ENCODE measurements at regions not wholly inside any gene's neighbourhood (a gene's known extent, or its start where the extent isn't known, plus 50 kb on each side); places are given as distances from the start of the nearest gene placed in this dataset.
"Not testable (repeated sequence)": the region's sequence is repeated elsewhere in the genome, so short reads cannot be mapped to it uniquely, and the experiment has no call there.

- H3K9ac ChIP-seq (ENCODE audit: low read depth in 1 of 3, low read length in 3 of 3) = no peak overlapping the region
- peak overlapping the region in 1 of 3 donors; percentile 18 for H3K4me3 ChIP-seq (ENCODE audit: low read length in 3 of 3)
- no peak overlapping the region for H3K27ac ChIP-seq (ENCODE audit: low read depth, low read length)
- no peaks in the 10 kb centered on the region for H3K9me3 ChIP-seq (ENCODE audit: control insufficient read depth in 3 of 3, low read length in 3 of 3)
- H3K4me1 ChIP-seq (ENCODE audit: control insufficient read depth in 3 of 3, insufficient read depth in 3 of 3, low read length in 3 of 3) = peaks cover 2 to 7% (median 3%) of the 10 kb centered on the region in 3 donors
- H3K36me3 ChIP-seq (ENCODE audit: control insufficient read depth in 3 of 3, insufficient read depth in 3 of 3, low read length in 3 of 3) = no peaks in the 10 kb centered on the region
- H3K27me3 ChIP-seq (ENCODE audit: control insufficient read depth in 3 of 3, insufficient read depth in 3 of 3, low read length in 3 of 3) = no peaks in the 10 kb centered on the region
Observed at GRCh38 chr15:50857763-50858162, 50.7 kb upstream of the AP4E1 start.

GRCh38 chr15:50854601-50855490 is 53.6 kb upstream of the AP4E1 start:
- no peaks in the 10 kb centered on the region for H3K9me3 ChIP-seq (ENCODE audit: control insufficient read depth in 3 of 3, low read length in 3 of 3)
- H3K27ac ChIP-seq (ENCODE audit: low read depth, low read length) = no peak overlapping the region
- H3K4me3 ChIP-seq (ENCODE audit: low read length in 3 of 3) = no peak overlapping the region
- H3K9ac ChIP-seq (ENCODE audit: low read depth in 1 of 3, low read length in 3 of 3) = no peak overlapping the region
- no peaks in the 10 kb centered on the region for H3K27me3 ChIP-seq (ENCODE audit: control insufficient read depth in 3 of 3, insufficient read depth in 3 of 3, low read length in 3 of 3)
- H3K4me1 ChIP-seq (ENCODE audit: control insufficient read depth in 3 of 3, insufficient read depth in 3 of 3, low read length in 3 of 3) = peaks cover 2 to 7% (median 3%) of the 10 kb centered on the region in 3 donors
- H3K36me3 ChIP-seq (ENCODE audit: control insufficient read depth in 3 of 3, insufficient read depth in 3 of 3, low read length in 3 of 3) = no peaks in the 10 kb centered on the region

DNA sequence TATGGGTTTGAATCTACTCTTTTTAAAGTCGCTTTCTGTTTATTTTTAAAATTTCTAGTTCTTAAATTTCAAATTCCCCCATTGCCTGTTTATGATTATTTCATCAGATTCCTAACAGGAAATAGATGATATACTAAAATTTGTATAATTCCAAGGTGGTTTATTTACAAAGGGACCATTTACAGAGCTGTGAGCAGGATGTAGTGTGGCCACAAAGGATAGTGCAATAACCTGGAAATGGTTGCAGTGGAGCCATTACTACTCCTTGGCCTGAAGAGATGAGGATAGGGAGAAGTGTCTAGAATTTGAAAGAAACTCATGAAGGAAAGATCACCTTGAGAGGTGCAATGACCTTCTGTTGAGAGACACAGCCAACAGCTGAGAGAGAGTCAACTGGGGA is 58.5 kb upstream of the AP4E1 start:
- no peaks in the 10 kb centered on the region for H3K27me3 ChIP-seq (ENCODE audit: control insufficient read depth in 3 of 3, insufficient read depth in 3 of 3, low read length in 3 of 3)
- H3K27ac ChIP-seq (ENCODE audit: low read depth, low read length) = no peak overlapping the region
- no peak overlapping the region for H3K4me3 ChIP-seq (ENCODE audit: low read length in 3 of 3)
- no peaks in the 10 kb centered on the region for H3K9me3 ChIP-seq (ENCODE audit: control insufficient read depth in 3 of 3, low read length in 3 of 3)
- H3K36me3 ChIP-seq (ENCODE audit: control insufficient read depth in 3 of 3, insufficient read depth in 3 of 3, low read length in 3 of 3) = no peaks in the 10 kb centered on the region
- H3K9ac ChIP-seq (ENCODE audit: low read depth in 1 of 3, low read length in 3 of 3) = no peak overlapping the region
- no peaks in the 10 kb centered on the region for H3K4me1 ChIP-seq (ENCODE audit: control insufficient read depth in 3 of 3, insufficient read depth in 3 of 3, low read length in 3 of 3)

DNA sequence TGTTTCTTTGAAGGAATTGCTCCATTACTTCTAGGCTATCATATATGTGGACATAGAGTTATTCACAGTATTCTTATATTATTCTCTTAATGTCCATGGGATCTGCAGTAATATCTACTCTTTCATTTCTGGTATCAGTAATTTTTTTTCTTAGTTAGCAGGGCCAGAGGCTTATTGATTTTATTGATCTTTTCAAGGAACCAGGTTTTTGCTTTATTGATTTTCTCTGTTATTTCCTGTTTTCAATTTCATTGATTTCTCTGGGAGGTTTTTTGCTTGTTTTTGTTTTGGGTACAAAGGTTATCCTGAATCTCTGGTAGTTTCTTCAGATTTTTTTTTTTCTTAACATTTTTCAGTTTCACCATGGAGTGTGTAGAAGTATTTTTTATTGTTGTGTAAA is 60.1 kb upstream of the AP4E1 start:
- Histone ChIP-seq H3K4me3 (ENCODE audit: low read length in 3 of 3) (no peak overlapping the region), H3K9ac (ENCODE audit: low read depth in 1 of 3, low read length in 3 of 3) (no peak overlapping the region), H3K36me3 (ENCODE audit: control insufficient read depth in 3 of 3, insufficient read depth in 3 of 3, low read length in 3 of 3) (no peaks in the 10 kb centered on the region), H3K9me3 (ENCODE audit: control insufficient read depth in 3 of 3, low read length in 3 of 3) (no peaks in the 10 kb centered on the region), H3K27ac (ENCODE audit: low read depth, low read length) (no peak overlapping the region), H3K4me1 (ENCODE audit: control insufficient read depth in 3 of 3, insufficient read depth in 3 of 3, low read length in 3 of 3) (no peaks in the 10 kb centered on the region), H3K27me3 (ENCODE audit: control insufficient read depth in 3 of 3, insufficient read depth in 3 of 3, low read length in 3 of 3) (no peaks in the 10 kb centered on the region)

GRCh38 chr15:50845181-50845580 is 63.3 kb upstream of the AP4E1 start:
- not testable (repeated sequence) for H3K4me3 ChIP-seq (ENCODE audit: low read length in 3 of 3); H3K9ac ChIP-seq (ENCODE audit: low read depth in 1 of 3, low read length in 3 of 3); H3K36me3 ChIP-seq (ENCODE audit: control insufficient read depth in 3 of 3, insufficient read depth in 3 of 3, low read length in 3 of 3); H3K27me3 ChIP-seq (ENCODE audit: control insufficient read depth in 3 of 3, insufficient read depth in 3 of 3, low read length in 3 of 3); H3K27ac ChIP-seq (ENCODE audit: low read depth, low read length); H3K9me3 ChIP-seq (ENCODE audit: control insufficient read depth in 3 of 3, low read length in 3 of 3); H3K4me1 ChIP-seq (ENCODE audit: control insufficient read depth in 3 of 3, insufficient read depth in 3 of 3, low read length in 3 of 3)

- H3K27me3 ChIP-seq (ENCODE audit: control insufficient read depth in 3 of 3, insufficient read depth in 3 of 3, low read length in 3 of 3) = no peaks in the 10 kb centered on the region
- no peak overlapping the region for H3K27ac ChIP-seq (ENCODE audit: low read depth, low read length)
Observed at GRCh38 chr15:50840520-50840919, 68.0 kb upstream of the AP4E1 start.

DNA sequence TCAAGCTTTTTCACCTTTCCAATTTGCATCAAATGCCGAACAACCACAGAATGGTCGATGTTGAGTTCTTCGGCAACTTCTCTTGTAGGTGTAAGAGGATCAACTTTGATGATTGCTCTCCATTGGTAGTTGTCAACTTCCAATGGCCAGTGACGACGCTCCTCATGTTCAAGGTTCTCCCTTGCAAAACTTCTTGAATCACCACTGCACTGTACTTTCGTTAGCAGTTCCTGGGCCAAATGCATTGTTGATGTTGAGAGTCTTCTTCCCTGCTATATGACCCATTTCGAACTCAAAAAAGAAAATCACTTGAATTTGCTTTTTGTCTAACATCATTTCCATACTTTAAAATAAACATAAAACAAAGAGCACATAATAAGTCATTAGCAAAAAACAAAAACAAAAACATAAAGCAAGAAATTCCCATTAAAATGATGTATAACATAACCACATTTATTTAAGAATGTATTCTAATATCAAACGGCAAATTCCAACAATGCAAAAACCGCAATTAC is 71.2 kb upstream of the AP4E1 start:
- no peak overlapping the region for H3K27ac ChIP-seq (ENCODE audit: low read depth, low read length)
- H3K4me3 ChIP-seq (ENCODE audit: low read length in 3 of 3) = no peak overlapping the region
- H3K9ac ChIP-seq (ENCODE audit: low read depth in 1 of 3, low read length in 3 of 3) = no peak overlapping the region
- no peaks in the 10 kb centered on the region for H3K4me1 ChIP-seq (ENCODE audit: control insufficient read depth in 3 of 3, insufficient read depth in 3 of 3, low read length in 3 of 3)
- no peaks in the 10 kb centered on the region for H3K9me3 ChIP-seq (ENCODE audit: control insufficient read depth in 3 of 3, low read length in 3 of 3)
- no peaks in the 10 kb centered on the region for H3K27me3 ChIP-seq (ENCODE audit: control insufficient read depth in 3 of 3, insufficient read depth in 3 of 3, low read length in 3 of 3)
- no peaks in the 10 kb centered on the region for H3K36me3 ChIP-seq (ENCODE audit: control insufficient read depth in 3 of 3, insufficient read depth in 3 of 3, low read length in 3 of 3)

More at GRCh38 chr15:50840520-50840919, 68.0 kb upstream of the AP4E1 start:
- Histone ChIP-seq H3K4me3 (ENCODE audit: low read length in 3 of 3) (no peak overlapping the region), H3K9me3 (ENCODE audit: control insufficient read depth in 3 of 3, low read length in 3 of 3) (no peaks in the 10 kb centered on the region), H3K4me1 (ENCODE audit: control insufficient read depth in 3 of 3, insufficient read depth in 3 of 3, low read length in 3 of 3) (no peaks in the 10 kb centered on the region), H3K36me3 (ENCODE audit: control insufficient read depth in 3 of 3, insufficient read depth in 3 of 3, low read length in 3 of 3) (no peaks in the 10 kb centered on the region), H3K9ac (ENCODE audit: low read depth in 1 of 3, low read length in 3 of 3) (no peak overlapping the region)

DNA sequence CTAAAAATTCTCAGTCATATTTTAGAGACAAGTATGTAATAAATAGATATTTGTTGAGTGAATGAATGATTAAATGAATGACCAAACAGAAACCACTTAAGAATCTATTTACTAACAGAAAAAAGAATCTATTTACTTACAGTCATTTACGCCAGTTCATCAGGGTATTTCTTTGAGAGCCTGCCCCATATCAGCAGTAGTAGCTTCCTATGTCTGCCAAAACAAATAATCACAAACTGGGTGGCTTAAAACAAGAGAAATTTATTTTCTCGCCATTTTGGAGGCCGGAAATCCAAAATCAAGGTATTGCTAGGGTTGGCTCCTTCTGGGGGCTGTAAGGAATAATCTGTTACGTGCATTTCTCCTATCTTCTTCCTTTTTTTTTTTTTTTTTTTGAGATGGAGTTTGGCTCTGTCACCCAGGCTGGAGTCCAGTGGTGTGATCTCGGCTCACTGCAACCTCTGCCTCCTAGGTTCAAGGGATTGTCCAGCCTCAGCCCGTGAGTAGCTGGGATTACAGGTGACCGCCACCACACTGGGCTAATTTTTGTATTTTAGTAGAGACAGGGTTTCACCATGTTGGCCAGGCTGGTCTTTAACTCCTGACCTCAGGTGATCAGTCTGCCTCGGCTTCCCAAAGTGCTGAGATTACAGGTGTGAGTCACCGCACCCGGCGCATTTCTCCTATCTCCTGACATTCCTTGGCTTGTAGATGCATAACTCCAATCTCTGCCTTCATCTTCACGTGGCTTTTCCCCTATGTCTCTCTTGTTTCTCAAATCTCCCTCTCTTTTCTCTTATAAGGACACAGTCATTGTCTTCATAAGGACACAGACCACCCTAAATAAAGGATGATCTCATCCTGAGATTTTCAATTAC is 65.2 kb upstream of the SPPL2A start:
- Histone ChIP-seq H3K27ac (ENCODE audit: low read depth, low read length) (no peak overlapping the region), H3K36me3 (ENCODE audit: control insufficient read depth in 3 of 3, insufficient read depth in 3 of 3, low read length in 3 of 3) (no peaks in the 10 kb centered on the region), H3K27me3 (ENCODE audit: control insufficient read depth in 3 of 3, insufficient read depth in 3 of 3, low read length in 3 of 3) (no peaks in the 10 kb centered on the region), H3K4me3 (ENCODE audit: low read length in 3 of 3) (no peak overlapping the region), H3K4me1 (ENCODE audit: control insufficient read depth in 3 of 3, insufficient read depth in 3 of 3, low read length in 3 of 3) (peaks cover 2 to 11% (median 6%) of the 10 kb centered on the region in 3 donors), H3K9me3 (ENCODE audit: control insufficient read depth in 3 of 3, low read length in 3 of 3) (no peaks in the 10 kb centered on the region), H3K9ac (ENCODE audit: low read depth in 1 of 3, low read length in 3 of 3) (no peak overlapping the region)

GRCh38 chr15:50828610-50829206 is 63.2 kb upstream of the SPPL2A start:
- no peaks in the 10 kb centered on the region for H3K36me3 ChIP-seq (ENCODE audit: control insufficient read depth in 3 of 3, insufficient read depth in 3 of 3, low read length in 3 of 3)
- no peaks in the 10 kb centered on the region for H3K27me3 ChIP-seq (ENCODE audit: control insufficient read depth in 3 of 3, insufficient read depth in 3 of 3, low read length in 3 of 3)
- H3K9ac ChIP-seq (ENCODE audit: low read depth in 1 of 3, low read length in 3 of 3) = no peak overlapping the region
- H3K9me3 ChIP-seq (ENCODE audit: control insufficient read depth in 3 of 3, low read length in 3 of 3) = no peaks in the 10 kb centered on the region
- no peak overlapping the region for H3K4me3 ChIP-seq (ENCODE audit: low read length in 3 of 3)
- H3K27ac ChIP-seq (ENCODE audit: low read depth, low read length) = no peak overlapping the region
- peaks cover 2 to 11% (median 6%) of the 10 kb centered on the region in 3 donors for H3K4me1 ChIP-seq (ENCODE audit: control insufficient read depth in 3 of 3, insufficient read depth in 3 of 3, low read length in 3 of 3)

Data from skeletal muscle tissue (tissue), 3 donors.